ENCODE measurements at regions not wholly inside any gene's neighbourhood (a gene's known extent, or its start where the extent isn't known, plus 50 kb on each side); places are given as distances from the start of the nearest gene placed in this dataset.

DNA sequence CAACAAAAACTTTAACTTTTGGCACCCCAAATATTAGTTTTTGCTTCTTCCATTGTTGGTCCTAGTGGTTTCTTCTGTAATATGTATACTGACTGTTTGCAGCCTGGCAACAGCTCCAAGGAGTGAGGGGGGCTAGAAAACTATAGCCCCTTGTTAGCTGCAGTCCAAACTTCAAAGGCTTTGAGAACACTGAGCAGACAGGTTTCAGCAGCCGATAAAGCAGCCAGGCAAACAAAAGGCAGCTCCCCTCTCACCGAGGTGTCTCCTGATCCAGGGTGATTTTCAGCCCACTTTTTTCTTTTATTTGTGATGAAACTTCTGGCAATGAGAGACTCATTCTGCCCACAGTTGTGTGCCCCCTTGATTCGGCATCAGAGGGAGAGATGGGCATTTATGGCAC is 80.7 kb downstream of the OLIG3 start:
- no peak for TF ChIP-seq CTCF (conservative IDR thresholded peaks at IDR 0.05; ENCODE audit: low read depth, low read length)
- no peak overlapping the region for H3K4me3 ChIP-seq (ENCODE audit: low read depth, low read length)
- DNase-seq (ENCODE audit: low read depth), result no peak

DNA sequence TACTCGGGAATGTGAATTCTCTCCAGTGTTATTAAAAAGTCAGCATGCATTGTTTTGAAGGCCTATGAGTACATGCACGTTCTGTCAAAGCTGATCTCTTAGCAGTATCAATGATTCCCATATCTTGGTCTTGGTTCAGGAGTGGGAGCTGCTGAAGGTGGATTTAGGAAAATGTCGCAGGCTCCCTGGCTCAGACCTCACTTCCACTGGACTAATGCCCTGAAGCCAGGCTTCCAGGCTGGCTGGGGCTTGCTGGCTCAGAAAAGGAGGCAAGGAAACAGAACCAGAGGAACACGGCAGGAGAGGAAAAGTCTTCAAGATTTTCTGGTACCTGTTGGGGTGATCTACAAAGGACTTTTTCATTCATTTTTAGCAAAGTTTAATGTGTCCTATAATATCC is 81.6 kb downstream of the OLIG3 start:
- H3K4me3 ChIP-seq (ENCODE audit: low read depth, low read length), result no peak overlapping the region
- DNase-seq (ENCODE audit: low read depth), result no peak
- TF ChIP-seq CTCF (conservative IDR thresholded peaks at IDR 0.05; ENCODE audit: low read depth, low read length), result no peak

- DNase-seq (ENCODE audit: low read depth), result no peak
- no peak for TF ChIP-seq CTCF (conservative IDR thresholded peaks at IDR 0.05; ENCODE audit: low read depth, low read length)
- no peak overlapping the region for H3K4me3 ChIP-seq (ENCODE audit: low read depth, low read length)
Measured at GRCh38 chr6:137409266-137409777, 84.9 kb downstream of the OLIG3 start.

GRCh38 chr6:137407816-137408215 is 86.4 kb downstream of the OLIG3 start:
- no peak for DNase-seq (ENCODE audit: low read depth)
- no peak overlapping the region for H3K4me3 ChIP-seq (ENCODE audit: low read depth, low read length)
- TF ChIP-seq CTCF (conservative IDR thresholded peaks at IDR 0.05; ENCODE audit: low read depth, low read length), result no peak

DNA sequence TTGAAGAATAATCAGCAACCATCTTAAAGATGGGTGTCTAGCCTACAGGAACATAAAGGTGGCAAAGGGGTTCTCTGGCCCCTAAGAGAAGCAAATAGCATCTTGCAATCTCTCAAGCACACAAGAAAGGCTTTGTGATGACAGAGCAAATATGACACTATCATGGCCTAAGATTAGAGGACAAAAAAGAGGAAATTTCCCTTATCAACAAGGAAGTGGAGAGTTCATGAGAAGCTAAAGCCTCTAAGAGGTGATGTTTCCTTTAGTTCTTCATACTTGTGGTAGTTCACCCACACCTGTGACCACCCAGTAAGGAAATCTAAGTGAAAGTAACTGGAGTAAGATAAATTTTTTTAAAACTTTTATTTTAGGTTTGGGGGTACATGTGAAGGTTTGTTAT is 88.4 kb downstream of the OLIG3 start:
- TF ChIP-seq CTCF (conservative IDR thresholded peaks at IDR 0.05; ENCODE audit: low read depth, low read length), result no peak
- H3K4me3 ChIP-seq (ENCODE audit: low read depth, low read length), result no peak overlapping the region
- no peak for DNase-seq (ENCODE audit: low read depth)

DNA sequence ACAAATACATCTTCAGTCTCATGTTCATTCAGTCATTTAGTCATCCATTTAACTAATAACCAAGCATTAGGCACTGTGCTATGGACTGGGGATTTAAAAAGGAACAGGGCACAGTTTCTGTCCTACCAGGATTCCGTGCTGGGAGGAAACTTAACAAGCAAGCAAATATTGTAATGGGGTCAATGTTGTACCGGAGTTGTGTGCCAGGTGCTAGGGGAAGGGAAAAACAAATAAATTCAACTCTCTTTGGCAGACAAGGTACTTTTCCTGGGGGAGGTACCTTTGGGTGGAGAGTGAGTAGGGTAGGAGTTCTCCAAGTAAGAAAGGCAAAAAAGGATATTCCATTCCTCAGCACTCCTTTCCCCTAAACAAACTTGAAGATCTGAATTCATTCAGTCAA is 90.3 kb downstream of the OLIG3 start:
- TF ChIP-seq CTCF (conservative IDR thresholded peaks at IDR 0.05; ENCODE audit: low read depth, low read length), result no peak
- H3K4me3 ChIP-seq (ENCODE audit: low read depth, low read length), result no peak overlapping the region
- DNase-seq (ENCODE audit: low read depth), result no peak

- DNase-seq (ENCODE audit: low read depth), result no peak
- TF ChIP-seq CTCF (conservative IDR thresholded peaks at IDR 0.05; ENCODE audit: low read depth, low read length), result no peak
- no peak overlapping the region for H3K4me3 ChIP-seq (ENCODE audit: low read depth, low read length)
Measured at GRCh38 chr6:137403443-137403842, 90.8 kb downstream of the OLIG3 start.
